DOHH2 (cell line): ENCODE measurements at regions not wholly inside any gene's neighbourhood (a gene's known extent, or its start where the extent isn't known, plus 50 kb on each side); places are given as distances from the start of the nearest gene placed in this dataset.
"Not testable (repeated sequence)": the region's sequence is repeated elsewhere in the genome, so short reads cannot be mapped to it uniquely, and the experiment has no call there.

Experiments
- H3F3A ChIP-seq: fragments of 200-600 bp; sonication (generic), shearing (Covaris generic); 2 replicates; pipeline ENCODE4 v1.6.0; 2016; ENCODE audit warnings: antibody characterized with exemption, mild to moderate bottlenecking; ENCODE audit not compliant: control insufficient read depth, insufficient read depth
- H3K27ac ChIP-seq: fragments of 200-600 bp; sonication (generic); 2 replicates; pipeline ENCODE4 v1.5.1; 2014; ENCODE audit warnings: low read depth, mild to moderate bottlenecking, low read length, moderate library complexity
- H3K27me3 ChIP-seq: fragments of 200-600 bp; sonication (generic); 2 replicates; pipeline ENCODE4 v1.6.1; 2014; ENCODE audit warnings: mild to moderate bottlenecking, low read length, mixed read lengths; ENCODE audit not compliant: control insufficient read depth
- H3K36me3 ChIP-seq: fragments of 200-600 bp; sonication (generic); 2 replicates; pipeline ENCODE4 v1.6.1; 2014; ENCODE audit warnings: mild to moderate bottlenecking, low read length, moderate library complexity, mixed read lengths; ENCODE audit not compliant: control insufficient read depth
- H3K4me1 ChIP-seq: fragments of 200-600 bp; sonication (generic); 2 replicates; pipeline ENCODE4 v1.6.1; 2014; ENCODE audit warnings: mild to moderate bottlenecking, low read length, mixed read lengths; ENCODE audit not compliant: control insufficient read depth
- H3K4me2 ChIP-seq: fragments of 200-600 bp; sonication (generic); 2 replicates; pipeline ENCODE4 v1.6.0; 2014; ENCODE audit warnings: mild to moderate bottlenecking, low read length, moderate library complexity
- H3K4me3 ChIP-seq: fragments of 200-600 bp; sonication (generic); 2 replicates; pipeline ENCODE4 v1.5.1; 2014; ENCODE audit warnings: mild to moderate bottlenecking, low read length, mixed read lengths
- H3K79me2 ChIP-seq: fragments of 200-600 bp; sonication (generic); 2 replicates; pipeline ENCODE4 v1.6.1; 2014; ENCODE audit warnings: mild to moderate bottlenecking, low read length, mixed read lengths; ENCODE audit not compliant: control insufficient read depth
- H3K9me2 ChIP-seq: fragments of 200-600 bp; sonication (generic); replicated peaks from 2 replicates; pipeline ENCODE4 v1.6.1; 2014; ENCODE audit warnings: mild to moderate bottlenecking, low read length, mixed read lengths; ENCODE audit not compliant: control insufficient read depth
- H3K9me3 ChIP-seq: fragments of 200-600 bp; sonication (generic); 2 replicates; pipeline ENCODE4 v1.6.1; 2014; ENCODE audit warnings: antibody characterized with exemption, low read length, mixed read lengths; ENCODE audit not compliant: control insufficient read depth, insufficient read depth
- H4K20me1 ChIP-seq: fragments of 200-600 bp; sonication (generic); 2 replicates; pipeline ENCODE4 v1.6.0; 2014; ENCODE audit warnings: low read depth, mild to moderate bottlenecking, antibody characterized with exemption, low read length, moderate library complexity; ENCODE audit not compliant: control insufficient read depth, insufficient read depth
- EZH2phosphoT487 ChIP-seq: fragments of 200-600 bp; sonication (generic); IDR thresholded peaks from 2 replicates; pipeline ENCODE4 v1.6.1; 2017; ENCODE audit warnings: borderline replicate concordance, mild to moderate bottlenecking, antibody characterized with exemption, low read length, moderate library complexity, mixed read lengths
- TF ChIP-seq, protein P1 (sequence below): fragments of 200-600 bp; sonication (generic); IDR thresholded peaks from one replicate; pipeline ENCODE4 v1.5.1; 2014; ENCODE audit warnings: antibody characterized with exemption, mild to moderate bottlenecking, low read depth, low read length; ENCODE audit not compliant: poor library complexity, severe bottlenecking

DNA sequence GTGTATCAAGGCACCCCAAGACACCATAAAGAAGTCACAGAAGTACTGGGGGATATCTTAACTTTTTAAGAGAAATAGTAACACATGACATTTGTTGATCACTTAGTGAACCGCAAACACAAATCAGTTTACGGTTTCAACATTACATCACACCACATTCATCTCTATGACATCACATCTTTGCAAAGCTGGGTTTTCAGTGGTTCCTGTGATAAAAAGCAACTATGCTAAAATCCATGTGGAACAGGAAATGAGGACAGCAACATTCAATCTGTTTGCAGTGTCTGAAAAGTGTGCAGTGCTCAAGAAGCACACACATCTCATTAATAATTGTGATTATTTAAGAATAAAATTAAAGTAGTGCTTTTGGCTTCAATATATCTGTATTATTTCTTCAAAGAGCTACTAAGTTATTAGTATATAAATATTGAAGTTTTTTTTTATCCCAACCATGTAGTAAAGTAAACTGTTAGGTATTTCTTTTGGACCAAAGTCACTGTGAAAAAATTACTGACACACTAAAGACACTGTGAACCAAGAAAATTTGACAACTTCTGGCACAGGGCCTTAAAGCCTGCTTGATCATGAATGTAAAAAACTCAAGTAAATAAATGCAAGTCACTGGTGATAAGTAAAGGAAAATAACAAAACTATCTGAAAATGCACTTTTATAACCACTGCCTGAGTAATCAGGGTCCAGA is 156.0 kb upstream of the SOX6 start:
- Histone ChIP-seq H3K27me3 (no peaks in the 10 kb centered on the region), H3K27ac (no peak overlapping the region), H3K79me2 (no peaks in the 10 kb centered on the region), H3K36me3 (no peaks in the 10 kb centered on the region), H3K4me2 (no peak overlapping the region), H3K4me3 (no peak overlapping the region), H4K20me1 (no peaks in the 10 kb centered on the region), H3K4me1 (no peaks in the 10 kb centered on the region), H3K9me2 (no peaks in the 10 kb centered on the region), H3K9me3 (no peaks in the 10 kb centered on the region), H3F3A (no peaks in the 10 kb centered on the region)
- no peak for TF ChIP-seq EZH2phosphoT487
- TF ChIP-seq, protein P1, sequence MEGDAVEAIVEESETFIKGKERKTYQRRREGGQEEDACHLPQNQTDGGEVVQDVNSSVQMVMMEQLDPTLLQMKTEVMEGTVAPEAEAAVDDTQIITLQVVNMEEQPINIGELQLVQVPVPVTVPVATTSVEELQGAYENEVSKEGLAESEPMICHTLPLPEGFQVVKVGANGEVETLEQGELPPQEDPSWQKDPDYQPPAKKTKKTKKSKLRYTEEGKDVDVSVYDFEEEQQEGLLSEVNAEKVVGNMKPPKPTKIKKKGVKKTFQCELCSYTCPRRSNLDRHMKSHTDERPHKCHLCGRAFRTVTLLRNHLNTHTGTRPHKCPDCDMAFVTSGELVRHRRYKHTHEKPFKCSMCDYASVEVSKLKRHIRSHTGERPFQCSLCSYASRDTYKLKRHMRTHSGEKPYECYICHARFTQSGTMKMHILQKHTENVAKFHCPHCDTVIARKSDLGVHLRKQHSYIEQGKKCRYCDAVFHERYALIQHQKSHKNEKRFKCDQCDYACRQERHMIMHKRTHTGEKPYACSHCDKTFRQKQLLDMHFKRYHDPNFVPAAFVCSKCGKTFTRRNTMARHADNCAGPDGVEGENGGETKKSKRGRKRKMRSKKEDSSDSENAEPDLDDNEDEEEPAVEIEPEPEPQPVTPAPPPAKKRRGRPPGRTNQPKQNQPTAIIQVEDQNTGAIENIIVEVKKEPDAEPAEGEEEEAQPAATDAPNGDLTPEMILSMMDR = no peak

DNA sequence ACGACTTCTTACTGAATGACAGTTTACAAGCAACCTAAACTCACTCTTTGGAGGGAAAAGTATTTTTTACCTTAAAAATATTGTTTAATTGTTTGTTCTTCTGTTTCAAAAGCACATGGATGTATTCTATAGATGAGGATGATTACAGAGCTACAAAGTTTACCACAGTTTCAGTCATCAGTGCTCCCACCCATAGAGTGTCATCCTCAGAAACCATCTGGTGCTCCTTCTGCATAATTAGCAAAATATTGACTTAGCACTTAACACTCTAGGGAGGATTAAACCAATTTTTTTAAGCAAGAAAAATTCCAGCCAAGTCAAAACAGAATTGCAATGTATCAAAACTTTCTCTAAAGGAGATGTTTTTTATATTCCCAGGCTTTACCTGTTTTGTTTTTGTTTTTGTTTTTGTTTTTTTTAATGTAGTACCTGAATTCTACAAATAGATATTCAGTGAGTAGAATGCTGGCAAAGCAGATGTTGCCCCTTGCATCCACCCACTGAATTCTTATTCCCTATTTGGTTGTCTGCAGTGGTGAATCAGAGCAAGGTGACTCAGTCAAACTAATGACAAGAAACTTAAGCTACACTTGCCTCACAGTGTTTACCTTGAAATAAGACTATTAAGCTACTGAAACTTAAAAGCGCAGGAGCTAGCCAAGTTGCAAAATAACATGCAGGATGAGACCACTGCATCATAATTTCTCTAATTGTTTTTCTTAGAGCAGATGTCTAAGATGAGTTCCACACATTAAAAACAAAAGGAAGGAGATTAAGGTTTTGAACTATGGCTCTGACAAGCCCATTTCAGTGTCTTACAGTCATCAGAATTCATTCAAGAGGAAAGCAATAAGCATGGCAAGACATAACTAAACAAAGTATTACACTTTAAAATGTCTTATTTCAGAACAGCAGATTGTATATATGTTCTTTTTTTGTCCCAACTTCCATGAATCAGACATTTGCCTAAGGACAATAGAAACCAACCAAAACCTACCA is 155.1 kb upstream of the SOX6 start:
- Histone ChIP-seq H3K4me2 (no peak overlapping the region), H3K79me2 (no peaks in the 10 kb centered on the region), H3K9me2 (no peaks in the 10 kb centered on the region), H3K27me3 (no peaks in the 10 kb centered on the region), H3K4me1 (no peaks in the 10 kb centered on the region), H3K36me3 (no peaks in the 10 kb centered on the region), H3K27ac (no peak overlapping the region), H3K4me3 (no peak overlapping the region), H3K9me3 (no peaks in the 10 kb centered on the region), H4K20me1 (no peaks in the 10 kb centered on the region), H3F3A (no peaks in the 10 kb centered on the region)
- TF ChIP-seq, protein P1 = no peak
- TF ChIP-seq EZH2phosphoT487 = no peak

DNA sequence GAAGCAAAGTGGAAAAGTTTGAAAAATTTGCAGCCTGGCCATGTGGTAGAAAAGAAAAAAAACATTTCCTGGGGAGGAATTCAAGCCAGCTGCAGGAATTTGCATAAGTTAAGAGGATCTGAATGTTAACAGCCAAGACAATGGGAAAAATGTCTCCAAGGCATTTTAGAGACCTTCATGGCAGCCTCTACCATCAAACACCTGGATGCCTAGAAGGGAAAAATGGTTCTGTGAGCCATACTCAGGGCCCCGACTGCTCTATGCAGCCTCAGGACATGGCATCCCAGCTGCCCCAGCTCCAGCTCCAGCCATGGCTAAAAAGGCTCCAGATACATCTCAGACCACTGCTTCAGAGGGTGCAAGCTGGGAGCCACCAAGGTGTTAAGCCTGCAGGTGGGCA is 149.1 kb upstream of the SOX6 start:
- H3K27me3 ChIP-seq = no peaks in the 10 kb centered on the region
- H3K36me3 ChIP-seq = no peaks in the 10 kb centered on the region
- no peaks in the 10 kb centered on the region for H4K20me1 ChIP-seq
- H3K4me3 ChIP-seq = no peak overlapping the region
- H3F3A ChIP-seq = no peaks in the 10 kb centered on the region
- no peaks in the 10 kb centered on the region for H3K4me1 ChIP-seq
- TF ChIP-seq, protein P1 = no peak
- no peak for TF ChIP-seq EZH2phosphoT487
- H3K9me3 ChIP-seq = no peaks in the 10 kb centered on the region
- no peak overlapping the region for H3K4me2 ChIP-seq
- H3K9me2 ChIP-seq = no peaks in the 10 kb centered on the region
- H3K27ac ChIP-seq = no peak overlapping the region
- H3K79me2 ChIP-seq = no peaks in the 10 kb centered on the region

DNA sequence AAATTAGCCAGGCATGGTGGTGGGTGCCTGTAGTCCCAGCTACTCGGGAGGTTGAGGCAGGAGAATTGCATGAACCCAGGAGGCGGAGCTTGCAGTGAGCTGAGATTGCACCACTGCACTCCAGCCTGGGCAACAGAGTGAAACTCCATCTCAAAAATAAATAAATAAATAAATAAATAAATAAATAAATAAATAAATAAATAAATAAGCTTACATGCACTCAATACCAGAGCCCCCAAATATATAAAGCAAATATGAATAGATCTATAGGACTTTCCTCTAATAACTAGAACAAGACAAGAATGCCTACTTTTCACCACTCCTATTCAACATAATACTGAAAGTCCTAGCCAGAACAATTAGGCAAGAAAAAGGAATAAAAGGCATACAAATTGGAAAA is 147.5 kb upstream of the SOX6 start:
- not testable (repeated sequence) for H3K79me2 ChIP-seq, H3K9me3 ChIP-seq

More for the DNA sequence above, 147.5 kb upstream of the SOX6 start:
- H3K36me3 ChIP-seq, H3K4me1 ChIP-seq, H3K9me2 ChIP-seq, H3K4me3 ChIP-seq, H3F3A ChIP-seq, H3K4me2 ChIP-seq, H4K20me1 ChIP-seq, H3K27me3 ChIP-seq, H3K27ac ChIP-seq: not testable (repeated sequence)
